ELF-1 (cell line): ENCODE measurements at regions not wholly inside any gene's neighbourhood (a gene's known extent, or its start where the extent isn't known, plus 50 kb on each side); places are given as distances from the start of the nearest gene placed in this dataset.
"Not testable (repeated sequence)": the region's sequence is repeated elsewhere in the genome, so short reads cannot be mapped to it uniquely, and the experiment has no call there.

ENCODE experiments used
- DNase-seq: peaks from one replicate; pipeline ENCODE4 v3.0.0-alpha.2; 2016; ENCODE audit warnings: low read depth, low spot score

- no peak for DNase-seq
Measured at GRCh38 chr6:168939796-168940195, 313.9 kb downstream of the THBS2 start.

DNA sequence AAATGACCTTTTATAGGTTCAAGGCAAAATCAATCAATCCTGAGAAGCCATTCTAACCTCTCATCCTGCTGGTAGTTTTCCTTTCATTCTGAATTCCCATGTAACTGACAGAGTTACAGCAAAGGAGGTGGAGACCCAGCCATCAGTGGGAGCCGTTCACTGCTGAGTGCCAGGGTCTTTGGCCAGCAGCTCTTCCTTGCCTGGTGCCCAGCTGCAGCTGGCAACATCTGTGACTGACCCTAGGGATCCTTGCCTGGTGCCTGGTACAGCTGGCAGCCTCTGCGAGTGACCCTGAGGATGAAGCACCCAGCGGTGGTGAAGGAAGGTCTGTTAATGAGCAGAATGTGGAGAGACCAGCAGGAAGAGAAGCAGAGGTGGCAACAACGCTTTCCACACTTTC, 314.6 kb downstream of the THBS2 start:
- DNase-seq = no peak

DNA sequence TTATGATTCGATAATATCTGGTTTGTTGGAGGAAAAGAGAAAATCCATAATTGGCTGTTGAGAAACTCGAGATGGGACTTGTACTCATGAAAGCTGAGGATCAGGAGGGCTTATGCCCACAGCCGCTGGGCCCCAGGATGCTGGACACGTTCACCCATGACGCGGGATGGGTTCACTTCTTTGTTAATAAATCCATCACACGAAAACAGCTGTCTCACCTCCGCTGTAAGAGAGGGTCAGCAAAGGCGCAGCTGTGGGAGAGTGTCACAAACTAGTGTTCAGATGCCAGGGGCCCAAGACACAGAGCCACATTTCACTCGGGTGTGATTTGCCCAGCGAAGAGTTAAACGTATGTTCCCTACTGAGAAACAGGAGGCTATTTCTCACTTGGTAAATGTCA, 315.1 kb downstream of the THBS2 start:
- DNase-seq = no peak

DNA sequence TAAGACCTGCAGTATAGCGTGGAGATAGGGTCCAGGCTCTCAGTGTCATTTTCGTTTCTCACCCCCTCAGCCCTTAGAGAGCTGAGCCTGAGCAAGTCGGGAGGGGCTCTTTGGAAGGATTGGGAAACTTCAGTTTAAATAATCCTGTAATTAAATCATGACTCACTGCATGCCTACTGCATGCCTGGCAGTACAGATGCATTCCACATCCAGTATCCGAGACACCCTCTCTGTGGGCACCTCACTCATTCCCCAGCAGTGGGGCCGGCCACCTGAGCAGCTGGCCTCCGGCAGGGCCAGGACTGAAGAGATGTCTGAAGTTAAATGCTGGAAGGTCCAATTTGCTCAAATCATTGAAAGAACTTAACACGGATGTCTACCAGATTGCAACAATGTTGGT, 316.6 kb downstream of the THBS2 start:
- DNase-seq = no peak

DNA sequence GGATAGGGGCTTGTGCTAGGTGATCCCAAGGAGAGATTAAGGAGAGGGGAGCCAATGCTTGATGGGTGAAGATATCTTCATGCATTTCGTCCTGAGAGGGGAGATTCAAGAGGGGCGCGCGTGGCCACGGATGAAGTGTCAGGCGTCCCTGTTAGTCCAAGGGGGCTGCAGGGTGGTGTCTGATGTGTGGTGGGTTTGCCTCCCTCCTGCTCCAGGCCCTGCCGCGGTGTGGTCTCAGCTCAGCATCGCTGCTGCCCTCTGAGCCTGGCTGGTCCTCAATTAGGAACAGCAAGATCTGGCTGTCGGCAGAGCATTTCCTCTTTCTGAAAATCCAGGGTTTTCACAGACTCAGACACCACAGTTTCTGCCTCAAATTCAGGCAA, 318.0 kb downstream of the THBS2 start:
- DNase-seq = no peak

DNA sequence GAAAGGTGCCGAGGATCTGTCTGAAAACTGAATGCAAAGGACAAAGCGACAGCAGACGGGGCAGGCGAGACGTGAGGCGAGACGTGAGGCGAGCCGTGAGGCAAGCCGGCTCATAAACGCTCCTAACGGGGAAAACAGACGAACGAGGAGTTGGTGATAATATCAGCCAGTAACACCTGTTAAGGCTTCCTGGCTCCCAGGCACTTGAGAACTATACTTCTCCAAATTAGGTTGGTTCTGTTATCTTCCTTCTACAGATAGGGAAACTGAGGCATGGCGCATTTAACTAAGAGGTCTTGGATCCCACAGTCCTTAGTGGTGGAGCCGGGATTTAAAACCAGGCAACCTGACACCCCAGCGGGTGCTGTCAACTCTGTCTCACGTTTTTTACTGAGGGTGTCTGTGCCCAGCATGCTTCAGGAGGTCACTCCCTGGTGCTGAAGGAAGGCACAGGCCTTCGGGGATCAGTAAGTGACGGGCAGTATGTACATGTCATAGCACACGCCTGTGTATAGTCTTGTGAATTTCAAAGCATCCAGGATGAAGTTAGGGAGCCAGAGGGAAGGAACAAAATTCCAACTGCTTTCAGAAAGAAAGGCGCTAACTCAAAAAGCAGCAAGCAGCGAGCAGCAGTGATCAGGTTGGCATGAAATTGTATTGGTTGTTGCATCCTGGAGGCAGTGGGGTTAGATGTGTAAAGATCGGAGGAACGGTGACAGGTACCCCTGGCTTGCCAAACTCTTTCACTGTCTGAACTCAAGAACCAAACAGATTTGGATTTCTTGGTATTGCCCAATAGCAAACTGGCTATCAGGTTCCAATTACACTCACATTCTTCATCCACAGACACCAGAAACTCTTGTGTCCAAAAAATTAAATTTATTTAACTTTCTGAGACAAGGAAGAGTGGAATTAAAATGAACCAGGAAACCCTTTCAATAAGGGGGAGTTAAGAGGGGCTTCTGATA, 318.7 kb downstream of the THBS2 start:
- DNase-seq = no peak

GRCh38 chr6:168932171-168932570, 321.5 kb downstream of the THBS2 start:
- DNase-seq = not testable (repeated sequence)

GRCh38 chr6:168931072-168931471, 322.6 kb downstream of the THBS2 start:
- DNase-seq = not testable (repeated sequence)

- no peak for DNase-seq
Measured at GRCh38 chr6:168929871-168930450, 323.7 kb downstream of the THBS2 start.

- DNase-seq = no peak
Measured at GRCh38 chr6:168928012-168928411, 325.6 kb downstream of the THBS2 start.

- no peak for DNase-seq
Measured at GRCh38 chr6:168927026-168927425, 326.6 kb downstream of the THBS2 start.

- no peak for DNase-seq
Measured at GRCh38 chr6:168926306-168926705, 327.3 kb downstream of the THBS2 start.

- no peak for DNase-seq
Measured at GRCh38 chr6:168925671-168926070, 328.0 kb downstream of the THBS2 start.

DNA sequence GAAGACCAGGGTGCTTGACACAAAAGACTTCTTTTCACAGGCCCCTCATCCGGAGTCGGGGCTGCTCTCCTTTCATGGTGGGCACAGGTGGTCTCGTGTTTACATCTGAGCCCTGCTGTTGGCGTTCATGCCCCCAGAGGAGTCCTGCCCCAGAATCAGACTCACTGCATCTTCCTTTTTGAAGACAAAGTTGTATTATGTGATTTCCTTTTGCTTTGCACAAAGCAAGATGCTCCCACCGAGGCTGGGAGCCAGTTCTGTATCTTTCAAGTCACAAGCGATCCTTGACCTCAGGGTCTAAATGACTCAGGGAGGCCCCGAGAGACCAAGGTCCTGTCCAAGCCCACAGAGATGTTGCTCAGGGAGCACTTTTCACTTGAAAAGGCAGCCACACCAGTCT, 330.5 kb downstream of the THBS2 start:
- no peak for DNase-seq

DNA sequence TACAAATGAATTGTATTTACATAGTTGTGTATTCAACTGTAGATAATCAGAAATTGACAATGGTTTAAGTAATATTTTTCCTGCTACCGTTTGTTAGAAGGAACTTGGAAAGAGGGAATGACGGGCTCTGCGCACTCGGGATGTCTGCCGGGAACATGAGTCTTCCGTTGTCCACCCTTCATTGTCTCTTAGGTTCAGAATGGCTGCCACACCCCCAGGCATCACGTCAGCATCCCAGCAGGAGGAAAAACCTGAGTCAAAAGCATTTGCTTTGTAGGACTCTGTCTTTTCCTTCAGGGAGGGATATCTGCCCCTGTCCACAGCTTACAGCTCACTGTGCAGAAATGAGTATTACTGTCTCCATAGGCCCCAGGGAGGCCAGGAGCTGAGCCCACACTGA, 331.2 kb downstream of the THBS2 start:
- no peak for DNase-seq

DNA sequence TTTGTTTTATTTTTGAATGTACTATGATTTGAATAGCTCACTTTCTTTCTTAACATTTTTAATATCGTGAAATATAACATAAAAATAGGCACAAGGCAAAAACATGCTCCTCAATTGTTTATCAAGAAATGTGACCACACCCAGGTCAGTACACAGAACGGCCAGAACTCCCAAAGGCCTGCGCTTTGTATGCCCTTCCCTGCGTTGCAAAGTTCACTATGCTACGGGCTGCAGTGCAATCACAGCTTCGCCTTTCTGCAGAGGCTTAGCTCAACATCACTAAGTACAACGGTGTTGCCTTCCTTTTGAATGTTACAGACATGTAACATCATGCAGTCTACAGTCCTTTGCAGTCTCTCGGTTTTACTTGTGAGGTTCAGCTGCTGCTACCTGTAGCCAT, 333.4 kb downstream of the THBS2 start:
- no peak for DNase-seq

DNA sequence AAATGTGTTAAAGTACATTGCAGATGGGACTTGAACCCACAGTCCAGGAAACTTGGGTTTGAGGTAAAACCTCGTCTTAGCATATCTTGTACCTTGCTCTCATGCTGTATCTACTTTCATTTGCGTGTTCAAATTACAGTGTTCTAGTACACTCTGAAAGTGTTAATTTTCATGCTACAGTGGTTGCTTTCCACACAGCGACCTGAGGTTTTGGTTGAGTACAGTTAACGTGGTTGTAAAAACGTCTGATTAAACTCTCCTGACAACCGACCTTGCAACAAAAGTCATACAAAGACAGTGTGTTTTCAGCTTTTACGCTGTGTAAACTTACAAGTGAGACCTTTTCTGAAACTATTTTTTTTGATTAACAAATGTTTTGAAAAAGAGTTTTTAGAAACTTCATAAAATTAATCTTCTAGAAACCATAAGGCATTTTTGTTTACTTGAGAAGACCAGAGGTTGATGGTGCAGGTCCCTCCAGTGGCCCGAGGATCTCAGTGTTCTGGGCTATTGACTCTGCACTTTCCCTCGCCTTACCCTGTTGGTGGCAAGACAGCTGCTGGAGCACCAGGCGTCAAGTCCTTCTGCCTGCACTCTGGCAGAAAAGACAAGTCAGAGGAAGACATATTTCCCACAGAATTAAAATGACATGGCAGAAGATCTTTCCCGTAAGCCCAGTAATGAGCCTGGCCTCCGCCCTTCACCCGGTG, 334.0 kb downstream of the THBS2 start:
- no peak for DNase-seq

GRCh38 chr6:168916576-168917211, 337.0 kb downstream of the THBS2 start:
- DNase-seq = no peak

- no peak for DNase-seq
Measured at GRCh38 chr6:168915855-168916254, 337.8 kb downstream of the THBS2 start.

DNA sequence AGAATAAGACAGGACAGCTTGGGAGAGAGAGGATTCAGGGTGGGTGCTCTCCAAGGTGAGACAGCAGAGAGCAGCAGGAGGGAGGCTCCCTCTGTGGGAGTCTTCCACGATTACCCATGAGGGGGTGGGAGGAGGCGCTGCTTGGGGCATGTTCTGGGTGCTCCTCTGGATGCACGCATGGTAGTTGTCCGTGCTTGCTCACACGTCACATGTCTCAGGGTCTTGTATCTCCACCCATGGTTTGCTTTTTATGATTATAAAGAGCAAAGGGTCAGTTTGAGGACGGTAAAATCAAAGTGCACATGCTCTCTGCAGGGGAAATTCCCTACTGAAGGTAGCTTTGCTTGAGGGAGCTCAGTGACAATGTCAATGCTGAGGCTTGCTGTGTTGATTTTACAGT, 338.4 kb downstream of the THBS2 start:
- DNase-seq = no peak

DNA sequence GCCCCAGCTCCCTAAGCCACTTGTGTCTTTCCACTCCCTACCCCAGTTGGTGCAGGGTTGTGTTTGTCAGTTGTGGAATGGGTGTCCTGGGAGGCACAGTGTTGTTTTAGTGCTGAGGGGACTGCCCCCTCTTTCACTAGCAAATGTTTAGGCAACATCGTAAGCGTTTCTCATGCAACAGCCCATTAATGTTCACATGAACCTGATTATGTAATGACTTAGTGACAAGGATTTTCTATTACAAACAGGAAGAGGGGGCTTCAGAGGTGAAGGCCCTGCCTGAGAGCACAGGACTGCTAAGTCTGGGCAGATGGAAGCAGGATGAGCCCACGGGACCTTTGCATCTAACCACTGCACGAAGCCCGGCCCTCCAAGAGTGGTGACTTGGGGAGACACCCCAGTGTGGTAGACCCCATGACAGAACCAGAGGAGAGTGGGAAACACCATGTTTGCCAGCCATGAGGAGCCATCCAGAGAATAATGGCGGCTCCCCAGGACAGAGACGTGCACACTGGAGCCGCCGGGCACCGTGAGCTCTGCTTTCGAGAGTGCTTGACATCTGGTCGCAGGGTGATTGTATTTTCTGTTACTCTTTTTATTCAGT, 339.7 kb downstream of the THBS2 start:
- no peak for DNase-seq
